Endodermal cell (in vitro differentiated cells): ENCODE measurements at regions not wholly inside any gene's neighbourhood (a gene's known extent, or its start where the extent isn't known, plus 50 kb on each side); places are given as distances from the start of the nearest gene placed in this dataset.

ENCODE experiments used
- DNase-seq: peaks from one replicate; pipeline ENCODE4 v3.0.0-alpha.2; 2017
- H3K27ac ChIP-seq: 2 replicates; pipeline ENCODE4 v1.5.1; 2013; ENCODE audit warnings: mild to moderate bottlenecking, low read depth, low read length, moderate library complexity
- H3K27me3 ChIP-seq: 2 replicates; pipeline ENCODE4 v1.6.1; 2013; ENCODE audit warnings: mild to moderate bottlenecking, low read length, moderate library complexity; ENCODE audit not compliant: insufficient read depth, control insufficient read depth, poor library complexity, severe bottlenecking
- H3K36me3 ChIP-seq: 2 replicates; pipeline ENCODE4 v1.7.0; 2013; ENCODE audit warnings: mild to moderate bottlenecking, low read length, moderate library complexity; ENCODE audit not compliant: control insufficient read depth, insufficient read depth
- H3K4me1 ChIP-seq: one replicate; pipeline ENCODE4 v1.7.0; 2013; ENCODE audit warnings: low read length; ENCODE audit not compliant: control insufficient read depth, insufficient read depth
- H3K4me3 ChIP-seq: 2 replicates; pipeline ENCODE4 v1.5.1; 2013; ENCODE audit warnings: mild to moderate bottlenecking, low read length, moderate library complexity
- H3K9ac ChIP-seq: 2 replicates; pipeline ENCODE4 v1.6.1; 2013; ENCODE audit warnings: mild to moderate bottlenecking, low read length, moderate library complexity; ENCODE audit not compliant: poor library complexity, severe bottlenecking; ENCODE audit errors: extremely low read depth
- H3K9me3 ChIP-seq: 2 replicates; pipeline ENCODE4 v1.6.1; 2013; ENCODE audit warnings: mild to moderate bottlenecking, low read length, moderate library complexity; ENCODE audit not compliant: control insufficient read depth
- H3K27ac Mint-ChIP-seq: 2 replicates; pipeline ENCODE4 v1.8.0; 2020; ENCODE audit warnings: mixed read lengths
- H3K27me3 Mint-ChIP-seq: 2 replicates; pipeline ENCODE4 v1.8.0; 2021; ENCODE audit warnings: mild to moderate bottlenecking, mixed read lengths; ENCODE audit not compliant: insufficient read depth
- H3K36me3 Mint-ChIP-seq: 2 replicates; pipeline ENCODE4 v1.8.0; 2020; ENCODE audit warnings: low read depth, mixed read lengths
- H3K4me1 Mint-ChIP-seq: 2 replicates; pipeline ENCODE4 v1.8.0; 2020; ENCODE audit warnings: mixed read lengths
- H3K4me3 Mint-ChIP-seq: 2 replicates; pipeline ENCODE4 v1.8.0; 2020; ENCODE audit warnings: mild to moderate bottlenecking, moderate library complexity, mixed read lengths
- H3K9me3 Mint-ChIP-seq: 2 replicates; pipeline ENCODE4 v1.8.0; 2020; ENCODE audit warnings: mild to moderate bottlenecking, mixed read lengths
- CTCF ChIP-seq: fragments of 200-600 bp; sonication (generic); conservative IDR thresholded peaks from 2 replicates; pipeline ENCODE4 v1.5.0; 2021; ENCODE audit warnings: antibody characterized with exemption, mild to moderate bottlenecking
- WGBS, 2 experiments: methylation state at CpG; one replicate each; pipeline versions ENCODE4 v1.1.5 to v1.1.7; 2013; ENCODE audit warnings: missing lambda C conversion rate in 2 of 2, mixed read lengths in 1 of 2; ENCODE audit not compliant: insufficient coverage in 1 of 2, insufficient read length in 1 of 2; 5-methylcytosine and 5-hydroxymethylcytosine counted together

DNA sequence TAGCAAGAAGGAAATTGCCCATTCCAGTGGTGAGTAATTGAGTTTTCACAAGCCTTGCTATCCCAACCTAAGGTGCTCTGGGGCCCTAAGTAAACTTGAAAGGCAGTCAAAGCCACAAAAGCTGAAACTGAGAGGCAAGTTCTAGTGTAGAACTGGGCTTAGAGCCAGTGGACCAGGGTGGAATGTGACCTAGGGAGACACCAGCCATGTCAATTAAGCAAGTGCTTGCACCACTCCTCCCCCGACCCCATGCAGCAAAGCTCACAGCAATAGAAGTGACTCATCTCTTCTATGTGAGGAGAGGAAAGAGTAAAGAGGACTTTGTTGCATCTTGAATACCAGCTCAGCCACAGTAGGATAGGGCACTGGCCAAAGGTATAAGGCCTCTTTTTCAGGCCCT, 486.1 kb upstream of the POU3F4 start:
- Histone ChIP-seq H3K36me3 (no peaks in the 10 kb centered on the region), H3K27me3 (no peaks in the 10 kb centered on the region), H3K9ac (no peak overlapping the region), H3K9me3 (peaks cover 12% of the 10 kb centered on the region), H3K4me1 (no peaks in the 10 kb centered on the region), H3K4me3 (no peak overlapping the region), H3K27ac (no peak overlapping the region)
- Mint-ChIP-seq H3K36me3 (no peaks in the 10 kb centered on the region), H3K4me1 (no peaks in the 10 kb centered on the region), H3K27me3 (no peaks in the 10 kb centered on the region), H3K4me3 (no peak overlapping the region), H3K9me3 (peaks cover 54% of the 10 kb centered on the region), H3K27ac (no peak overlapping the region)
- WGBS, 2 experiments = no CpG with 5 or more reads among the region's 1 CpG
- peak; percentile 53 for DNase-seq
- TF ChIP-seq CTCF = no peak
